PFSK-1 (cell line): ENCODE measurements at regions not wholly inside any gene's neighbourhood (a gene's known extent, or its start where the extent isn't known, plus 50 kb on each side); places are given as distances from the start of the nearest gene placed in this dataset.

Source experiments
- POLR2AphosphoS5 ChIP-seq: IDR thresholded peaks from 2 replicates; pipeline ENCODE4 v1.6.1; 2012; ENCODE audit warnings: low read depth, mild to moderate bottlenecking, control low read depth, low read length, moderate library complexity
- SIN3A ChIP-seq: IDR thresholded peaks from 2 replicates; pipeline ENCODE4 v1.6.1; 2012; ENCODE audit warnings: mild to moderate bottlenecking, low read length, moderate library complexity, borderline replicate concordance; ENCODE audit not compliant: insufficient read depth
- TF ChIP-seq, protein P1 (sequence below), 2 experiments: IDR thresholded peaks; 2 replicates each; pipeline versions ENCODE4 v1.6.1 to v1.8.0; 2011 to 2012; ENCODE audit warnings: low read depth in 2 of 2, low read length in 2 of 2, control low read depth in 1 of 2, inconsistent platforms in 1 of 2, mild to moderate bottlenecking in 1 of 2, moderate library complexity in 1 of 2; ENCODE audit not compliant: insufficient read depth in 1 of 2

DNA sequence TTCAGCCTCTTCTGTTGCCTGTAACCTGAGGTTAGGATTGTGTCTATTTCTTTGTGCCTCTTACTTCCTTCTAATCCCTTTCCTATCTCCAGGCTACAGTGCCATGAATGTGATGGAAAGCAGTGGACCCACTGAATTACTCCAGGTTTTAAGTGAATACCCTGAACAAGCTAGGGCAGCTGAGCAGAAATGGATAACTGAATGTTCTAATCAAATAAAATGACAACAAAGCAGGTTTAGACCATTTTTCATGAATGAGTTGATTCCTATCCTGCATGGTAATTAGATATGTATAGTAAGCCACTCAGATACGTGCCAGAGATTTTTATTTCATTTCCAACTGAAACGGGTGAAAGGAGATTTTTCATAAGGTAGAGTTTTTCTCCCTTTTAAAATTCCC lies 127.5 kb upstream of the ZP4 start:
- no peak for TF ChIP-seq POLR2AphosphoS5
- TF ChIP-seq, protein P1, sequence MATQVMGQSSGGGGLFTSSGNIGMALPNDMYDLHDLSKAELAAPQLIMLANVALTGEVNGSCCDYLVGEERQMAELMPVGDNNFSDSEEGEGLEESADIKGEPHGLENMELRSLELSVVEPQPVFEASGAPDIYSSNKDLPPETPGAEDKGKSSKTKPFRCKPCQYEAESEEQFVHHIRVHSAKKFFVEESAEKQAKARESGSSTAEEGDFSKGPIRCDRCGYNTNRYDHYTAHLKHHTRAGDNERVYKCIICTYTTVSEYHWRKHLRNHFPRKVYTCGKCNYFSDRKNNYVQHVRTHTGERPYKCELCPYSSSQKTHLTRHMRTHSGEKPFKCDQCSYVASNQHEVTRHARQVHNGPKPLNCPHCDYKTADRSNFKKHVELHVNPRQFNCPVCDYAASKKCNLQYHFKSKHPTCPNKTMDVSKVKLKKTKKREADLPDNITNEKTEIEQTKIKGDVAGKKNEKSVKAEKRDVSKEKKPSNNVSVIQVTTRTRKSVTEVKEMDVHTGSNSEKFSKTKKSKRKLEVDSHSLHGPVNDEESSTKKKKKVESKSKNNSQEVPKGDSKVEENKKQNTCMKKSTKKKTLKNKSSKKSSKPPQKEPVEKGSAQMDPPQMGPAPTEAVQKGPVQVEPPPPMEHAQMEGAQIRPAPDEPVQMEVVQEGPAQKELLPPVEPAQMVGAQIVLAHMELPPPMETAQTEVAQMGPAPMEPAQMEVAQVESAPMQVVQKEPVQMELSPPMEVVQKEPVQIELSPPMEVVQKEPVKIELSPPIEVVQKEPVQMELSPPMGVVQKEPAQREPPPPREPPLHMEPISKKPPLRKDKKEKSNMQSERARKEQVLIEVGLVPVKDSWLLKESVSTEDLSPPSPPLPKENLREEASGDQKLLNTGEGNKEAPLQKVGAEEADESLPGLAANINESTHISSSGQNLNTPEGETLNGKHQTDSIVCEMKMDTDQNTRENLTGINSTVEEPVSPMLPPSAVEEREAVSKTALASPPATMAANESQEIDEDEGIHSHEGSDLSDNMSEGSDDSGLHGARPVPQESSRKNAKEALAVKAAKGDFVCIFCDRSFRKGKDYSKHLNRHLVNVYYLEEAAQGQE (IDR thresholded peaks at IDR 0.05; ENCODE audit: insufficient read depth in 1 of 2, low read depth in 2 of 2, low read length in 2 of 2), result no peak
- no peak for TF ChIP-seq SIN3A
